Neural cell (in vitro differentiated cells): ENCODE measurements at regions not wholly inside any gene's neighbourhood (a gene's known extent, or its start where the extent isn't known, plus 50 kb on each side); places are given as distances from the start of the nearest gene placed in this dataset.

Experiments
- H2AFZ ChIP-seq: fragments of 200-600, 300-800 bp; sonication (generic), shearing (Covaris generic); 2 replicates; pipeline ENCODE4 v1.6.0; 2014; ENCODE audit warnings: low read depth, mild to moderate bottlenecking, antibody characterized with exemption, low read length, moderate library complexity
- H3F3A ChIP-seq: fragments of 200-600 bp; shearing (Covaris generic); 2 replicates; pipeline ENCODE4 v1.6.1; 2016; ENCODE audit warnings: mild to moderate bottlenecking, moderate library complexity, mixed read lengths, antibody characterized with exemption, low read length; ENCODE audit not compliant: insufficient read depth, poor library complexity, severe bottlenecking
- H3K27ac ChIP-seq: fragments of 200-600, 300-800 bp; sonication (generic), shearing (Covaris generic); 2 replicates; pipeline ENCODE4 v1.5.1; 2014; ENCODE audit warnings: mild to moderate bottlenecking, low read length, moderate library complexity
- H3K27me3 ChIP-seq: fragments of 300-800, 200-600 bp; sonication (generic), shearing (Covaris generic); 2 replicates; pipeline ENCODE4 v1.6.0; 2014; ENCODE audit warnings: mild to moderate bottlenecking, low read depth, low read length, moderate library complexity; ENCODE audit not compliant: insufficient read depth
- H3K36me3 ChIP-seq: fragments of 300-800, 200-600 bp; sonication (generic), shearing (Covaris generic); 2 replicates; pipeline ENCODE4 v1.5.1; 2014; ENCODE audit warnings: mild to moderate bottlenecking, antibody characterized with exemption, low read length, moderate library complexity; ENCODE audit not compliant: insufficient read depth
- H3K4me2 ChIP-seq: fragments of 300-800, 200-600 bp; sonication (generic), shearing (Covaris generic); 2 replicates; pipeline ENCODE4 v1.6.0; 2014; ENCODE audit warnings: mild to moderate bottlenecking, low read length
- H3K4me3 ChIP-seq: fragments of 300-800, 200-600 bp; sonication (generic), shearing (Covaris generic); 2 replicates; pipeline ENCODE4 v1.5.1; 2014; ENCODE audit warnings: mild to moderate bottlenecking, low read length, moderate library complexity
- H3K79me2 ChIP-seq: fragments of 200-600 bp; shearing (Covaris generic); replicated peaks from 2 replicates; pipeline ENCODE4 v1.6.0; 2014; ENCODE audit warnings: mild to moderate bottlenecking, low read length, moderate library complexity; ENCODE audit not compliant: insufficient read depth
- H3K9ac ChIP-seq: fragments of 300-800, 200-600 bp; sonication (generic), shearing (Covaris generic); 2 replicates; pipeline ENCODE4 v1.6.1; 2016; ENCODE audit warnings: mild to moderate bottlenecking, low read length, mixed read lengths
- H3K9me2 ChIP-seq: fragments of 200-600 bp; shearing (Covaris generic); 2 replicates; pipeline ENCODE4 v1.6.1; 2016; ENCODE audit warnings: mild to moderate bottlenecking, low read length, mixed read lengths; ENCODE audit not compliant: insufficient read depth
- H3K9me3 ChIP-seq: fragments of 200-600, 300-800 bp; sonication (generic), shearing (Covaris generic); 2 replicates; pipeline ENCODE4 v1.6.1; 2016; ENCODE audit warnings: mild to moderate bottlenecking, mixed run types, low read length, moderate library complexity, mixed read lengths
- H4K20me1 ChIP-seq: fragments of 200-600 bp; shearing (Covaris generic); 2 replicates; pipeline ENCODE4 v1.6.1; 2016; ENCODE audit warnings: mild to moderate bottlenecking, mixed run types; ENCODE audit not compliant: insufficient read depth
- EP300 ChIP-seq: fragments of 450-650 bp; conservative IDR thresholded peaks from 2 replicates; pipeline ENCODE4 v1.6.1; 2014; ENCODE audit warnings: antibody characterized with exemption, mild to moderate bottlenecking, moderate library complexity; ENCODE audit not compliant: poor library complexity, severe bottlenecking
- EZH2 ChIP-seq: fragments of 200-600, 300-800 bp; shearing (Covaris generic), sonication (generic); IDR thresholded peaks from 2 replicates; pipeline ENCODE4 v1.6.1; 2014; ENCODE audit warnings: antibody characterized with exemption, low read length, borderline replicate concordance, mild to moderate bottlenecking; ENCODE audit not compliant: insufficient read depth, poor library complexity, severe bottlenecking
- MXI1 ChIP-seq: fragments of 450-650 bp; conservative IDR thresholded peaks from 2 replicates; pipeline ENCODE4 v1.6.1; 2014; ENCODE audit warnings: antibody characterized with exemption, mild to moderate bottlenecking; ENCODE audit not compliant: poor library complexity, severe bottlenecking
- POLR2AphosphoS5 ChIP-seq: IDR thresholded peaks from 2 replicates; pipeline ENCODE4 v1.6.1; 2012
- RAD21 ChIP-seq: fragments of 450-650 bp; conservative IDR thresholded peaks from 2 replicates; pipeline ENCODE4 v1.6.1; 2014; ENCODE audit warnings: antibody characterized with exemption, mild to moderate bottlenecking, moderate library complexity
- REST ChIP-seq: IDR thresholded peaks from 2 replicates; pipeline ENCODE4 v1.6.1; 2012; ENCODE audit warnings: borderline replicate concordance
- SMC3 ChIP-seq: fragments of 450-650 bp; conservative IDR thresholded peaks from 2 replicates; pipeline ENCODE4 v1.6.1; 2014; ENCODE audit warnings: antibody characterized with exemption, mild to moderate bottlenecking, moderate library complexity; ENCODE audit not compliant: poor library complexity
- TAF1 ChIP-seq: IDR thresholded peaks from 2 replicates; pipeline ENCODE4 v1.6.1; 2012; ENCODE audit warnings: low read depth
- TF ChIP-seq, protein P1 (sequence below): fragments of 450-650 bp; IDR thresholded peaks from 2 replicates; pipeline ENCODE4 v1.5.1; 2014; ENCODE audit warnings: antibody characterized with exemption, mild to moderate bottlenecking, moderate library complexity; ENCODE audit not compliant: poor library complexity, severe bottlenecking

GRCh38 chr11:8818421-8818820 is 92.6 kb upstream of the AKIP1 start:
- no peaks in the 10 kb centered on the region for H3K36me3 ChIP-seq
- H3K4me3 ChIP-seq: no peak overlapping the region
- H4K20me1 ChIP-seq: no peaks in the 10 kb centered on the region
- no peak overlapping the region for H3K9ac ChIP-seq
- TF ChIP-seq, protein P1, sequence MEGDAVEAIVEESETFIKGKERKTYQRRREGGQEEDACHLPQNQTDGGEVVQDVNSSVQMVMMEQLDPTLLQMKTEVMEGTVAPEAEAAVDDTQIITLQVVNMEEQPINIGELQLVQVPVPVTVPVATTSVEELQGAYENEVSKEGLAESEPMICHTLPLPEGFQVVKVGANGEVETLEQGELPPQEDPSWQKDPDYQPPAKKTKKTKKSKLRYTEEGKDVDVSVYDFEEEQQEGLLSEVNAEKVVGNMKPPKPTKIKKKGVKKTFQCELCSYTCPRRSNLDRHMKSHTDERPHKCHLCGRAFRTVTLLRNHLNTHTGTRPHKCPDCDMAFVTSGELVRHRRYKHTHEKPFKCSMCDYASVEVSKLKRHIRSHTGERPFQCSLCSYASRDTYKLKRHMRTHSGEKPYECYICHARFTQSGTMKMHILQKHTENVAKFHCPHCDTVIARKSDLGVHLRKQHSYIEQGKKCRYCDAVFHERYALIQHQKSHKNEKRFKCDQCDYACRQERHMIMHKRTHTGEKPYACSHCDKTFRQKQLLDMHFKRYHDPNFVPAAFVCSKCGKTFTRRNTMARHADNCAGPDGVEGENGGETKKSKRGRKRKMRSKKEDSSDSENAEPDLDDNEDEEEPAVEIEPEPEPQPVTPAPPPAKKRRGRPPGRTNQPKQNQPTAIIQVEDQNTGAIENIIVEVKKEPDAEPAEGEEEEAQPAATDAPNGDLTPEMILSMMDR: no peak
- TF ChIP-seq POLR2AphosphoS5: no peak
- no peak for TF ChIP-seq TAF1
- no peak for TF ChIP-seq EP300
- TF ChIP-seq MXI1: no peak
- TF ChIP-seq EZH2: no peak
- TF ChIP-seq RAD21: no peak
- no peak for TF ChIP-seq REST
- TF ChIP-seq SMC3: no peak
- no peak overlapping the region for H3K27ac ChIP-seq
- H3K79me2 ChIP-seq: no peaks in the 10 kb centered on the region
- no peaks in the 10 kb centered on the region for H3K27me3 ChIP-seq
- H3K9me3 ChIP-seq: no peaks in the 10 kb centered on the region
- H3K4me2 ChIP-seq: no peak overlapping the region
- H3K9me2 ChIP-seq: no peaks in the 10 kb centered on the region
- H2AFZ ChIP-seq: no peak overlapping the region
- H3F3A ChIP-seq: no peaks in the 10 kb centered on the region

DNA sequence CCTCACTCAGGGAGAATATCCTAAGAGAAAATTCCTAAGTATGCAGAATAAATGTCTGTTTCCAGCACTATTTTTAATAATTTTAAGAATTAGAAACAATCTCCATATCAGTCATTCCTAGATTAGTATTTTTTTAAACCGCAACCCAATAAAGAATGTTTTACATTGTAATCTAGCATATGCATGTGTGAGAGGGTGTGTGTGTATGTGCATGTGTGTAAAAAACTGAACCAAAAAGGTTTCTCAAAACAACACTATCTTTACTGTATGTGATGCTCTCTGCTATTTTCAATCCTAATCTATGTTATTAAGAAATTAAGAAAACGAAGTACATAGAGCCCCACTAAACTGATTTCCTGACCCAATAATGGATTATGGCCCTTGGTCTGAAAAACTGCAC is 90.6 kb upstream of the AKIP1 start:
- H3K27me3 ChIP-seq: no peaks in the 10 kb centered on the region
- no peak overlapping the region for H2AFZ ChIP-seq
- no peak overlapping the region for H3K4me3 ChIP-seq
- H3K36me3 ChIP-seq: no peaks in the 10 kb centered on the region
- no peaks in the 10 kb centered on the region for H4K20me1 ChIP-seq
- H3K9ac ChIP-seq: no peak overlapping the region
- no peaks in the 10 kb centered on the region for H3K9me3 ChIP-seq
- H3F3A ChIP-seq: no peaks in the 10 kb centered on the region
- H3K4me2 ChIP-seq: no peak overlapping the region
- no peak overlapping the region for H3K27ac ChIP-seq
- no peaks in the 10 kb centered on the region for H3K79me2 ChIP-seq
- TF ChIP-seq TAF1 (no peak), EP300 (no peak), SMC3 (no peak), REST (no peak), RAD21 (no peak), MXI1 (no peak), EZH2 (no peak)
- TF ChIP-seq, protein P1: no peak
- H3K9me2 ChIP-seq: no peaks in the 10 kb centered on the region
